B cell (primary cell): ENCODE measurements at regions not wholly inside any gene's neighbourhood (a gene's known extent, or its start where the extent isn't known, plus 50 kb on each side); places are given as distances from the start of the nearest gene placed in this dataset.

Experiments used
- ATAC-seq: fragments of 200-7000 bp; cut with Tn5 transposase; one replicate; pipeline ENCODE4 v1.10.0; 2021; ENCODE audit warnings: low read depth, mild to moderate bottlenecking, moderate number of reproducible peaks, moderate library complexity
- CTCF ChIA-PET: fragments of 350-600 bp; sonication (Branson Sonifier 250); formaldehyde crosslinking; loops from one replicate; lab custom pipeline; 2021; ENCODE audit warnings: antibody characterized with exemption, inconsistent platforms; lab: Charles Lee
- POLR2A ChIA-PET: fragments of 350-600 bp; sonication (Branson Sonifier 250); formaldehyde crosslinking; loops from one replicate; lab custom pipeline; 2021; ENCODE audit warnings: antibody characterized with exemption; lab: Charles Lee
- DNase-seq: peaks from one replicate; pipeline ENCODE4 v3.0.0; 2013
- H2AFZ ChIP-seq: 2 replicates; pipeline ENCODE4 v1.6.1; 2012; ENCODE audit warnings: mild to moderate bottlenecking, low read depth, low read length; ENCODE audit not compliant: insufficient read depth, poor library complexity, severe bottlenecking
- H3K27ac ChIP-seq, 2 donors: 1 replicate in 1 of 2; 2 replicates in 1 of 2; pipeline ENCODE4 v1.5.1; 2012 to 2013; ENCODE audit warnings: low read length in 2 of 2, mild to moderate bottlenecking in 2 of 2, moderate library complexity in 1 of 2
- H3K27me3 ChIP-seq, 4 experiments: fragments of 200-600 bp in 1 of 4; sonication (generic) in 1 of 4; replicated peaks in 1 of 4; 1 replicate in 2 of 4; 2 replicates in 2 of 4; pipeline versions ENCODE4 v1.6.1 to v1.7.0; 2013 to 2016; ENCODE audit warnings: low read length in 3 of 4, mild to moderate bottlenecking in 2 of 4, mixed read lengths in 1 of 4, moderate library complexity in 1 of 4; ENCODE audit not compliant: insufficient read depth in 4 of 4, control insufficient read depth in 3 of 4; ENCODE audit errors: control extremely low read depth in 1 of 4
- H3K36me3 ChIP-seq, 2 experiments: replicated peaks in 1 of 2; 1 replicate in 1 of 2; 2 replicates in 1 of 2; pipeline versions ENCODE4 v1.6.1 to v1.7.1; 2013; ENCODE audit warnings: low read length in 1 of 2; ENCODE audit not compliant: insufficient read depth in 2 of 2, control insufficient read depth in 1 of 2; ENCODE audit errors: control extremely low read depth in 1 of 2, extremely low read depth in 1 of 2
- H3K4me1 ChIP-seq, 2 donors: fragments of 200-600 bp in 1 of 2; sonication (generic) in 1 of 2; 1 replicate in 1 of 2; 2 replicates in 1 of 2; pipeline versions ENCODE4 v1.5.1 to v1.6.1; 2013 to 2017; ENCODE audit warnings: low read length in 2 of 2; ENCODE audit not compliant: control insufficient read depth in 2 of 2, insufficient read depth in 2 of 2
- H3K4me2 ChIP-seq: replicated peaks from 2 replicates; pipeline ENCODE3; 2012; ENCODE audit warnings: mild to moderate bottlenecking, low read depth, low read length; ENCODE audit not compliant: poor library complexity, severe bottlenecking
- H3K4me3 ChIP-seq, 5 experiments: fragments of 200-600 bp in 1 of 5; sonication (generic) in 1 of 5; 1 replicate in 3 of 5; 2 replicates in 2 of 5; pipeline versions ENCODE4 v1.5.1 to v1.7.0; 2011 to 2016; ENCODE audit warnings: low read length in 4 of 5, mild to moderate bottlenecking in 4 of 5, low read depth in 2 of 5, control low read depth in 1 of 5, moderate library complexity in 1 of 5; ENCODE audit not compliant: insufficient read depth in 1 of 5; ENCODE audit errors: control extremely low read depth in 1 of 5, extremely low read depth in 1 of 5
- H3K79me2 ChIP-seq: fragments of 200-600 bp; sonication (generic); one replicate; pipeline ENCODE4 v1.6.0; 2016; ENCODE audit warnings: low read length; ENCODE audit not compliant: control insufficient read depth, insufficient read depth
- H3K9ac ChIP-seq: fragments of 200-600 bp; sonication (generic); 2 replicates; pipeline ENCODE4 v1.6.1; 2017; ENCODE audit warnings: mild to moderate bottlenecking, low read length, moderate library complexity
- H3K9me3 ChIP-seq, 3 donors: one replicate each; pipeline versions ENCODE4 v1.6.1 to v1.7.1; 2013; ENCODE audit warnings: low read length in 2 of 3; ENCODE audit not compliant: control insufficient read depth in 2 of 3, insufficient read depth in 1 of 3; ENCODE audit errors: control extremely low read depth in 1 of 3
- H4K20me1 ChIP-seq: 2 replicates; pipeline ENCODE4 v1.6.0; 2012; ENCODE audit warnings: mild to moderate bottlenecking, low read length; ENCODE audit not compliant: insufficient read depth, control insufficient read depth, poor library complexity, severe bottlenecking
- H3K27ac Mint-ChIP-seq: one replicate; pipeline ENCODE4 v1.8.0; 2021; ENCODE audit warnings: mixed read lengths
- H3K27me3 Mint-ChIP-seq: one replicate; pipeline ENCODE4 v1.8.0; 2021; ENCODE audit warnings: mixed read lengths
- H3K4me1 Mint-ChIP-seq: one replicate; pipeline ENCODE4 v1.8.0; 2021; ENCODE audit warnings: mixed read lengths
- H3K4me3 Mint-ChIP-seq: one replicate; pipeline ENCODE4 v1.8.0; 2021; ENCODE audit warnings: mixed read lengths
- H3K9me3 Mint-ChIP-seq: one replicate; pipeline ENCODE4 v1.8.0; 2022; ENCODE audit warnings: mixed read lengths; ENCODE audit not compliant: insufficient read depth
- CTCF ChIP-seq: fragments of 200-600 bp; IDR thresholded peaks from one replicate; pipeline ENCODE4 v1.8.0; 2022; ENCODE audit warnings: antibody characterized with exemption, mild to moderate bottlenecking
- EZH2 ChIP-seq: IDR thresholded peaks from 2 replicates; pipeline ENCODE4 v1.6.1; 2012; ENCODE audit warnings: borderline replicate concordance, low read depth, mild to moderate bottlenecking, moderate library complexity, low read length; ENCODE audit not compliant: insufficient read depth, poor library complexity, severe bottlenecking
- WGBS: methylation state at CpG from one replicate; pipeline ENCODE4 v1.1.5; 2013; ENCODE audit warnings: missing lambda C conversion rate; ENCODE audit not compliant: insufficient coverage; 5-methylcytosine and 5-hydroxymethylcytosine counted together
- intact Hi-C: fragments of 100-400 bp; cut with micrococcal nuclease; formaldehyde crosslinking; loops from one replicate; pipeline ENCODE4 v1.10.0; 2022

DNA sequence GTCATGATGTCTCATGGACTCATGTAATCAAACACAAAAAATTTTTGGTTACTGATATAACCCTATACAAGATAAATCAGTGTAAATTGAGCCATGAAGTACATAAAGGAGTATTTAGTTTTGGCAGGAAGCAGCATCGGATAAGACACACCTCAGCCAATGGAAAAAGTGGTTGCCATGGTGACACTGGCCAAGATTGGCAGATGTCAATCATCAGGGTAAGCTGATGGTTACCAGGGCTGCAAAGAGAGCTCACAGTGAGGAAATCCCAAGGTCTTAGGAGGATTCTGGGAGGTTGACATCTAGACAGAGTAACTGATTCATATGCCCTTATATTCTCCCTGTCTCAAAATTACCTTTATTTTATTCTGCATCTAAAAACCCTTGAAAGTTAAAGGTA is 203.8 kb upstream of the PCSK2 start:
- H3K27ac Mint-ChIP-seq = no peak overlapping the region
- no peaks in the 10 kb centered on the region for H3K27me3 ChIP-seq
- H3K4me2 ChIP-seq = no peak overlapping the region
- WGBS = 100% methylated on average over 1 of the region's 1 CpG
- no peak overlapping the region for H3K4me3 Mint-ChIP-seq
- no peak for TF ChIP-seq EZH2
- TF ChIP-seq CTCF = no peak
- H3K4me3 ChIP-seq = no peak overlapping the region
- no peaks in the 10 kb centered on the region for H3K36me3 ChIP-seq
- H3K27ac ChIP-seq = no peak overlapping the region
- no peak overlapping the region for H3K9ac ChIP-seq
- no peak for DNase-seq
- no peaks in the 10 kb centered on the region for H3K4me1 ChIP-seq
- H3K79me2 ChIP-seq = no peaks in the 10 kb centered on the region
- ChIA-PET POLR2A (no interaction called here), CTCF (no interaction called here)
- intact Hi-C loops = no loop called here
- H4K20me1 ChIP-seq = no peaks in the 10 kb centered on the region
- peaks cover 6% of the 10 kb centered on the region for H3K27me3 Mint-ChIP-seq
- no peak for ATAC-seq
- no peaks in the 10 kb centered on the region for H3K4me1 Mint-ChIP-seq
- H3K9me3 ChIP-seq = peaks cover 0 to 2% (median 0%) of the 10 kb centered on the region in 3 donors
- no peak overlapping the region for H2AFZ ChIP-seq
- peaks cover 3% of the 10 kb centered on the region for H3K9me3 Mint-ChIP-seq

- Histone ChIP-seq H3K9ac (no peak overlapping the region), H3K4me2 (no peak overlapping the region), H3K79me2 (no peaks in the 10 kb centered on the region), H3K36me3 (no peaks in the 10 kb centered on the region), H3K27me3 (no peaks in the 10 kb centered on the region), H2AFZ (no peak overlapping the region), H4K20me1 (no peaks in the 10 kb centered on the region), H3K9me3 (peaks cover 0 to 2% (median 0%) of the 10 kb centered on the region in 3 donors), H3K4me1 (no peaks in the 10 kb centered on the region), H3K4me3 (no peak overlapping the region), H3K27ac (no peak overlapping the region)
- DNase-seq = no peak
- ATAC-seq = no peak
- Mint-ChIP-seq H3K4me3 (no peak overlapping the region), H3K27me3 (peaks cover 6% of the 10 kb centered on the region), H3K4me1 (no peaks in the 10 kb centered on the region), H3K27ac (no peak overlapping the region), H3K9me3 (peaks cover 5% of the 10 kb centered on the region)
- WGBS = 39% methylated on average over 7 of the region's 8 CpGs
- ChIA-PET CTCF (no interaction called here), POLR2A (no interaction called here)
- intact Hi-C loops = no loop called here
- no peak for TF ChIP-seq CTCF
- no peak for TF ChIP-seq EZH2
Measured at GRCh38 chr20:17023806-17024205, 203.0 kb upstream of the PCSK2 start.
